ENCODE measurements at regions not wholly inside any gene's neighbourhood (a gene's known extent, or its start where the extent isn't known, plus 50 kb on each side); places are given as distances from the start of the nearest gene placed in this dataset.

- DNase-seq (ENCODE audit: low spot score), result no peak
- no peak for TF ChIP-seq CTCF (IDR thresholded peaks at IDR 0.05)
- Histone ChIP-seq H3K27ac (peak overlapping the region in 1 of 2 donors; percentile 13), H3K4me3 (no peak overlapping the region)
Observed at GRCh38 chr7:131656980-131657723, 100.7 kb upstream of the PODXL start.

GRCh38 chr7:131655866-131656265, 99.4 kb upstream of the PODXL start:
- H3K4me3 ChIP-seq, result no peak overlapping the region
- no peak overlapping the region for H3K27ac ChIP-seq
- DNase-seq (ENCODE audit: low spot score), result no peak
- TF ChIP-seq CTCF (IDR thresholded peaks at IDR 0.05), result no peak

GRCh38 chr7:131655447-131655846, 99.0 kb upstream of the PODXL start:
- H3K27ac ChIP-seq, result no peak overlapping the region
- H3K4me3 ChIP-seq, result no peak overlapping the region
- no peak for DNase-seq (ENCODE audit: low spot score)
- TF ChIP-seq CTCF (IDR thresholded peaks at IDR 0.05), result no peak

GRCh38 chr7:131654668-131655326, 98.4 kb upstream of the PODXL start:
- peak; percentile 81 for DNase-seq (ENCODE audit: low spot score)

GRCh38 chr7:131654249-131654558, 97.8 kb upstream of the PODXL start:
- Histone ChIP-seq H3K4me3 (no peak overlapping the region), H3K27ac (no peak overlapping the region)
- no peak for TF ChIP-seq CTCF (IDR thresholded peaks at IDR 0.05)
- DNase-seq (ENCODE audit: low spot score), result no peak

More at GRCh38 chr7:131654668-131655326, 98.4 kb upstream of the PODXL start:
- no peak overlapping the region for H3K4me3 ChIP-seq
- H3K27ac ChIP-seq, result no peak overlapping the region
- peak; percentile 78 for TF ChIP-seq CTCF (IDR thresholded peaks at IDR 0.05)

GRCh38 chr7:131653418-131654248, 97.2 kb upstream of the PODXL start:
- Histone ChIP-seq H3K27ac (no peak overlapping the region), H3K4me3 (no peak overlapping the region)
- TF ChIP-seq CTCF (IDR thresholded peaks at IDR 0.05), result no peak
- no peak for DNase-seq (ENCODE audit: low spot score)

Measured in coronary artery (tissue), 2 donors.